ENCODE measurements at regions not wholly inside any gene's neighbourhood (a gene's known extent, or its start where the extent isn't known, plus 50 kb on each side); places are given as distances from the start of the nearest gene placed in this dataset.

- Histone ChIP-seq H3K4me1 (no peaks in the 10 kb centered on the region), H3K9me3 (no peaks in the 10 kb centered on the region), H3K4me3 (no peak overlapping the region), H3K27ac (no peak overlapping the region), H3K36me3 (no peaks in the 10 kb centered on the region), H3K27me3 (no peaks in the 10 kb centered on the region)
- intact Hi-C loops (cut with DNase I; ENCODE audit: low total_unique reads), result no loop called here
- DNase-seq (ENCODE audit: low spot score in 2 of 2), result no peak
- TF ChIP-seq POLR2A (IDR thresholded peaks at IDR 0.05) (no peak), CTCF (IDR thresholded peaks at IDR 0.05) (no peak), POLR2AphosphoS5 (IDR thresholded peaks at IDR 0.05) (no peak)
These were observed 1803.6 kb upstream of the PCDH7 start for GRCh38 chr4:28916585-28916984.

GRCh38 chr4:28918871-28919270, 1801.3 kb upstream of the PCDH7 start:
- no peaks in the 10 kb centered on the region for H3K27me3 ChIP-seq
- DNase-seq (ENCODE audit: low spot score in 2 of 2), result no peak
- H3K27ac ChIP-seq, result no peak overlapping the region
- intact Hi-C loops (cut with DNase I; ENCODE audit: low total_unique reads), result no loop called here
- no peaks in the 10 kb centered on the region for H3K4me1 ChIP-seq
- TF ChIP-seq POLR2AphosphoS5 (IDR thresholded peaks at IDR 0.05) (no peak), POLR2A (IDR thresholded peaks at IDR 0.05) (no peak), CTCF (IDR thresholded peaks at IDR 0.05) (no peak)
- no peaks in the 10 kb centered on the region for H3K9me3 ChIP-seq
- no peaks in the 10 kb centered on the region for H3K36me3 ChIP-seq
- H3K4me3 ChIP-seq, result no peak overlapping the region

GRCh38 chr4:28921886-28922285, 1798.3 kb upstream of the PCDH7 start:
- intact Hi-C loops (cut with DNase I; ENCODE audit: low total_unique reads), result no loop called here
- no peak for DNase-seq (ENCODE audit: low spot score in 2 of 2)
- no peaks in the 10 kb centered on the region for H3K27me3 ChIP-seq
- H3K27ac ChIP-seq, result no peak overlapping the region
- no peaks in the 10 kb centered on the region for H3K9me3 ChIP-seq
- H3K4me1 ChIP-seq, result no peaks in the 10 kb centered on the region
- H3K36me3 ChIP-seq, result no peaks in the 10 kb centered on the region
- TF ChIP-seq CTCF (IDR thresholded peaks at IDR 0.05) (no peak), POLR2AphosphoS5 (IDR thresholded peaks at IDR 0.05) (no peak), POLR2A (IDR thresholded peaks at IDR 0.05) (no peak)
- H3K4me3 ChIP-seq, result no peak overlapping the region

- H3K4me1 ChIP-seq, result no peaks in the 10 kb centered on the region
- no peak overlapping the region for H3K27ac ChIP-seq
- no peaks in the 10 kb centered on the region for H3K36me3 ChIP-seq
- no peak for DNase-seq (ENCODE audit: low spot score in 2 of 2)
- TF ChIP-seq POLR2A (IDR thresholded peaks at IDR 0.05) (no peak), CTCF (IDR thresholded peaks at IDR 0.05) (no peak), POLR2AphosphoS5 (IDR thresholded peaks at IDR 0.05) (no peak)
- intact Hi-C loops (cut with DNase I; ENCODE audit: low total_unique reads), result no loop called here
- no peaks in the 10 kb centered on the region for H3K27me3 ChIP-seq
- H3K4me3 ChIP-seq, result no peak overlapping the region
- no peaks in the 10 kb centered on the region for H3K9me3 ChIP-seq
These were observed 1794.0 kb upstream of the PCDH7 start for GRCh38 chr4:28926156-28926555.

- no peaks in the 10 kb centered on the region for H3K27me3 ChIP-seq
- H3K4me3 ChIP-seq, result no peak overlapping the region
- H3K9me3 ChIP-seq, result peaks cover 0 to 5% of the 10 kb centered on the region in 2 donors
- no peak overlapping the region for H3K27ac ChIP-seq
- no peak for DNase-seq (ENCODE audit: low spot score in 2 of 2)
- H3K36me3 ChIP-seq, result no peaks in the 10 kb centered on the region
- intact Hi-C loops (cut with DNase I; ENCODE audit: low total_unique reads), result no loop called here
- H3K4me1 ChIP-seq, result no peaks in the 10 kb centered on the region
- TF ChIP-seq POLR2AphosphoS5 (IDR thresholded peaks at IDR 0.05), result no peak
- TF ChIP-seq CTCF (IDR thresholded peaks at IDR 0.05), result no peak
- TF ChIP-seq POLR2A (IDR thresholded peaks at IDR 0.05), result no peak
These were observed 1777.5 kb upstream of the PCDH7 start for GRCh38 chr4:28942631-28943030.
